Nephron (organoid): ENCODE measurements at regions not wholly inside any gene's neighbourhood (a gene's known extent, or its start where the extent isn't known, plus 50 kb on each side); places are given as distances from the start of the nearest gene placed in this dataset.
"Not testable (repeated sequence)": the region's sequence is repeated elsewhere in the genome, so short reads cannot be mapped to it uniquely, and the experiment has no call there.

Experiments
- H3K27ac Mint-ChIP-seq, 3 experiments: 2 replicates each; pipeline ENCODE4 v1.8.0; 2020; ENCODE audit warnings: mixed read lengths in 3 of 3, mild to moderate bottlenecking in 2 of 3, moderate library complexity in 1 of 3
- H3K27me3 Mint-ChIP-seq: 2 replicates; pipeline ENCODE4 v1.8.0; 2021; ENCODE audit warnings: low read depth, mild to moderate bottlenecking, moderate library complexity, mixed read lengths
- H3K36me3 Mint-ChIP-seq: 2 replicates; pipeline ENCODE4 v1.8.0; 2020; ENCODE audit warnings: low read depth, mixed read lengths
- H3K4me1 Mint-ChIP-seq: 2 replicates; pipeline ENCODE4 v1.8.0; 2020; ENCODE audit warnings: mixed read lengths
- H3K4me3 Mint-ChIP-seq, 3 experiments: 2 replicates each; pipeline ENCODE4 v1.8.0; 2020; ENCODE audit warnings: mild to moderate bottlenecking in 3 of 3, mixed read lengths in 3 of 3, moderate library complexity in 2 of 3
- H3K9me3 Mint-ChIP-seq: 2 replicates; pipeline ENCODE4 v1.8.0; 2020; ENCODE audit warnings: mixed read lengths
- CTCF ChIP-seq, 3 experiments: fragments of 200-600 bp; sonication (generic); IDR thresholded peaks; one replicate each; pipeline ENCODE4 v1.5.0; 2021; ENCODE audit warnings: antibody characterized with exemption in 3 of 3; ENCODE audit not compliant: unreplicated experiment in 3 of 3

- H3K4me3 Mint-ChIP-seq: no peak overlapping the region
- TF ChIP-seq CTCF (IDR thresholded peaks at IDR 0.05; ENCODE audit: unreplicated experiment in 3 of 3): no peak
- no peaks in the 10 kb centered on the region for H3K4me1 Mint-ChIP-seq
- H3K27me3 Mint-ChIP-seq: peaks cover 35% of the 10 kb centered on the region
- peaks cover 7% of the 10 kb centered on the region for H3K9me3 Mint-ChIP-seq
- H3K27ac Mint-ChIP-seq: no peak overlapping the region
- H3K36me3 Mint-ChIP-seq: no peaks in the 10 kb centered on the region
These were observed 117.7 kb downstream of the CRLF2 start for GRCh38 chrX:1094566-1095333.

- Mint-ChIP-seq H3K4me1 (no peaks in the 10 kb centered on the region), H3K9me3 (peaks cover 7% of the 10 kb centered on the region), H3K27ac (no peak overlapping the region), H3K36me3 (no peaks in the 10 kb centered on the region), H3K4me3 (no peak overlapping the region), H3K27me3 (peaks cover 26% of the 10 kb centered on the region)
- TF ChIP-seq CTCF (IDR thresholded peaks at IDR 0.05; ENCODE audit: unreplicated experiment in 3 of 3): no peak
These were observed 118.6 kb downstream of the CRLF2 start for GRCh38 chrX:1093586-1094421.

DNA sequence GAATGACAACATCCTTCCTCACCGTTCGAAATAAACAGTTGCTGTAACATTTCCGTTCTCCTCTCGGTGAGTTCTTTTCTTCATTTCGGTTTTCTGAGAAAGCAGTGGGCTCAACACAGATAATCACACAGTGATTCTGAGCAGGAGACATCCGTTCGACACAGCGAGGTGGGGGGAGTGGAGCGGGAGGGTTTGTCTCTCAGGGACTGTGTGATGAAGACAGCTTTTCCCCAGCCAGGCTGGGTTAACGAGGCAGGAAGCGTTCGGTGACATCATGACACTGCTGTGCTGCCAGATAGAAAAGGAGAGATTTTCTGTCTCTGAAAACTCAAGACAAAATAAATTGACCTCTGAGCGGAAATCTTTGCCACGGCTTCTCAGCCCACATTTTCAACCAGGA is 119.3 kb downstream of the CRLF2 start:
- Mint-ChIP-seq H3K9me3 (peaks cover 7% of the 10 kb centered on the region), H3K4me3 (no peak overlapping the region), H3K4me1 (no peaks in the 10 kb centered on the region), H3K36me3 (no peaks in the 10 kb centered on the region), H3K27me3 (peaks cover 21% of the 10 kb centered on the region), H3K27ac (no peak overlapping the region)
- TF ChIP-seq CTCF (IDR thresholded peaks at IDR 0.05; ENCODE audit: unreplicated experiment in 3 of 3): no peak

DNA sequence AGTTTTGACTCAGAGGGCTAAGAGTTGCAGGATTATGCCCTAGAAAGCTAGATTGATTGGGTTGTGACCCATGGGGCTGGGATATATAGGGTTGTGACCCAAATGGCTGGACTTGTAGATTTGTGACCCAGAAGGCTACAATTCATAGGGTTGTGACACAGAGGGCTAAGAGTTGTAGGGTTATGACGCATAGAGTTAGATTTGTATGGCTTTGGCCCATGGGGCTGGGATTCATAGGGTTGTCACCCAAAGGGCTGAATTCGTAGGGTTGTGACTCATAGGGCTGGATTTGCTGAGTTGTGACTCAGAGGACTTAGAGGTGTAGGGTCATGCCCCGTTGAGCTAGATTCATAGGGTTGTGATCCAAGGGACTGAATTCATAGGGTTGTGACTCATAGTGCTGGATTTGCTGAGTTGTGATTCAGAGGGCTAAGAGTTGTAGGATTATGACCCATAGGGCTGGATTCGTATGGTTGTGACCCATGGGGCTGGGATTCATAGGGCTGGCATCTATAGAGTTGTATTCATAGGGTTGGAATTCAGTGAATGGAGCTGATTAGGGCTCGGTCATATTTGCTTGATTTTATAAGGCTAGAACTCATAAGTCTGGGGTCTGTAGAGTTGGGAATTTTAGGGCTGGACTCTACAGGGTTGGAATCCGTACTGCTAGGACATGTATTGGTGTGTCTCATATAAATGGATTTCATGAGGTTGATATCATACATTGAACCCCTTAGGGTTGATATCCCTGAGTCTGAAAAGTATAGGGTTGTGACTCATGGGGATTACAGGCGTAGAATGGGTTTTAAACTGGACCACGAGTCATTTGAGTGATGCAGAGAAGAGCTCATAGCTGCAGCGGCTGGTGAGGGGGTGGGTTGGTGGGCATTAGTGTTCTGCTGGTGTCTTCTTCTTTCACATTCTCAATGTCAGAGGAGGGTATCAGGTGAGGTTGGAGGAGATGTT is 125.7 kb downstream of the CRLF2 start:
- Mint-ChIP-seq H3K4me1 (no peaks in the 10 kb centered on the region), H3K36me3 (no peaks in the 10 kb centered on the region), H3K27ac (no peak overlapping the region), H3K4me3 (no peak overlapping the region), H3K9me3 (peaks cover 28% of the 10 kb centered on the region), H3K27me3 (peaks cover 40% of the 10 kb centered on the region)
- no peak for TF ChIP-seq CTCF (IDR thresholded peaks at IDR 0.05; ENCODE audit: unreplicated experiment in 3 of 3)

GRCh38 chrX:1085871-1086270 is 126.6 kb downstream of the CRLF2 start:
- not testable (repeated sequence) for H3K36me3 Mint-ChIP-seq
- Mint-ChIP-seq H3K27me3 (peaks cover 42% of the 10 kb centered on the region), H3K9me3 (peaks cover 28% of the 10 kb centered on the region)

DNA sequence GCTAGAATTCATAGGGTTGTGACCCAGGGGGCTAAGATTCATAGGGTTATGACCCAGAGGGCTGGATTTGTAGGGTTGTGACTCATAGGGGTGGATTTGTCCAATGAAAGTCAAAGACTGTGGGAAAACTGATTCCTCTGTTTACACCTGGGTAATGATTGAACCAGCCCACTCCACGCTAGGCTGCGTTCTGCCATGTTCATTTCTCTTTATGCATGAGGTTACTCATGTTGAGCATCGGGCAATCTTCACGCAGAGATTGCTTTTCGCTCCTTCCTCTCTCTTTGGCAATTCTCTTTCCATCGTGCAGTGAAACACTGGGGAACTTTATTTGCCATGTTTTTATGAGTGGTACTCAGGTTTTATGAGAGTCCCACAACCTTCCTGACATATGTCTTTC is 127.8 kb downstream of the CRLF2 start:
- peaks cover 42% of the 10 kb centered on the region for H3K27me3 Mint-ChIP-seq
- H3K27ac Mint-ChIP-seq: no peak overlapping the region

More at GRCh38 chrX:1085871-1086270, 126.6 kb downstream of the CRLF2 start:
- not testable (repeated sequence) for H3K27ac Mint-ChIP-seq, H3K4me3 Mint-ChIP-seq, H3K4me1 Mint-ChIP-seq

More for the DNA sequence above, 127.8 kb downstream of the CRLF2 start:
- TF ChIP-seq CTCF (IDR thresholded peaks at IDR 0.05; ENCODE audit: unreplicated experiment in 3 of 3): no peak
- Mint-ChIP-seq H3K4me1 (no peaks in the 10 kb centered on the region), H3K4me3 (no peak overlapping the region), H3K36me3 (no peaks in the 10 kb centered on the region), H3K9me3 (peaks cover 28% of the 10 kb centered on the region)
